Right lobe of liver (tissue), 6 donors: ENCODE measurements at regions not wholly inside any gene's neighbourhood (a gene's known extent, or its start where the extent isn't known, plus 50 kb on each side); places are given as distances from the start of the nearest gene placed in this dataset.

Experiments
- ATAC-seq, 4 donors: fragments of 200-7000 bp; cut with Tn5 transposase; one replicate each; pipeline ENCODE4 v1.9.1; 2020; ENCODE audit warnings: mild to moderate bottlenecking in 4 of 4, moderate library complexity in 4 of 4
- DNase-seq, 3 donors: peaks; one replicate each; pipeline ENCODE4 v3.0.0-alpha.2; 2020
- H3K27ac ChIP-seq, 3 donors: fragments of 200-600 bp; one replicate each; pipeline ENCODE4 v1.8.0; 2022
- H3K27me3 ChIP-seq, 2 donors: fragments of 200-600 bp; one replicate each; pipeline ENCODE4 v1.8.0; 2022
- H3K36me3 ChIP-seq, 4 donors: fragments of 200-600 bp; sonication (generic) in 1 of 4; one replicate each; pipeline versions ENCODE4 v1.5.1 to v1.8.0; 2017 to 2022; ENCODE audit warnings: control low read depth in 1 of 4
- H3K4me1 ChIP-seq, 4 donors: fragments of 200-600 bp; sonication (generic) in 1 of 4; one replicate each; pipeline versions ENCODE4 v1.5.1 to v1.8.0; 2017 to 2022; ENCODE audit warnings: control low read depth in 1 of 4
- H3K4me3 ChIP-seq, 3 donors: fragments of 200-600 bp; one replicate each; pipeline ENCODE4 v1.8.0; 2022
- H3K9me3 ChIP-seq, 4 donors: fragments of 200-600 bp; sonication (generic) in 1 of 4; one replicate each; pipeline versions ENCODE4 v1.5.1 to v1.8.0; 2017 to 2022; ENCODE audit warnings: control low read depth in 1 of 4
- POLR2A ChIP-seq: fragments of 450-650 bp; IDR thresholded peaks from one replicate; pipeline ENCODE4 v1.6.1; 2017; ENCODE audit warnings: antibody characterized with exemption, mild to moderate bottlenecking
- WGBS: methylation state at CpG from one replicate; pipeline ENCODE4 v1.1.6; 2018; ENCODE audit warnings: low coverage, low lambda C conversion rate; ENCODE audit not compliant: insufficient coverage; ENCODE audit errors: missing lambda C conversion rate; 5-methylcytosine and 5-hydroxymethylcytosine counted together
- intact Hi-C, 2 donors: fragments of 100-400 bp; cut with DNase I; formaldehyde crosslinking; loops; one replicate each; pipeline versions ENCODE4 v1.11.2 to v1.14.1; 2022
- TF ChIP-seq, protein P1 (sequence below), 4 donors: fragments of 200-600 bp in 3 of 4; fragments of 450-650 bp in 1 of 4; IDR thresholded peaks; one replicate each; pipeline versions ENCODE4 v1.5.1 to v1.8.0; 2016 to 2022; ENCODE audit warnings: antibody characterized with exemption in 4 of 4, mild to moderate bottlenecking in 2 of 4
- donor health status: DM: no; HTN: yes; CAD: no.
- donor health status: DM: no; HTN: no; CAD: no.
- donor health status: DM: no; HTN: no; CAD: no.
- donor health status: DM: no; HTN: yes; CAD: no.
- donor health status: DM: no; HTN: yes; CAD: no.

DNA sequence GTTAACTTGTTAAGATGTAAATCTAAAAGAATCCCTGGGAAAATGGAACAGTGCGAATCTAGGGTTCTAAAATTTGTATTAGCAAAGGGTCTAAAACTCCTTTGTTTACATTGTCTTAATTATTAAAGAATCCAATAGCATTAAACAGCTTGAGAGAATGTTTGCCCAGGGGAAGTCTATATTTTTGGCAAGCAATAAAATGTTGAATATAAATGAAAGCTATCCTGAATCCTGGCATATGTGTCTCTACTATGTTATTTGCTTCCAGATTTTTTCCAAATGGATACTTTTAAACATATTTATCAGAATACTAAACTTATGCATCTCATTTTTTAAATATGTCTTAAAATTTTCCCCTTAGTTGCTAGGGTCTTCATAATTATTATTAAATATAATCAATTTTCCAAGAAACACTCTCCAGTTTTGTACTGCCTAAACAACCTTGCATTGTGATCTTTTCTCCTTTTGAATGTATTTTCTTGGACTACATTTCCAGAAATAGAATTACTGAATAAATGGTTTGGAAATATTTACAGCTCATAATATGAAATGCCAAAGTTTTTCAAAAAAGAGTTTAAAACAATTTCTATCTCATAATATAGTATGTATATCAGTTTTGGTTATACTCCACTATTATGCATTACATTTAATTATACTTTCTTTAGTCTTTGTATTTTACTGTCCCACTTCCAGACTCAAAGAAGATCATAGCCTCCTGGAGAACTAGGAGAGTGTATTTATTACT lies 304.8 kb downstream of the USP25 start:
- TF ChIP-seq POLR2A: no peak
- TF ChIP-seq, protein P1, sequence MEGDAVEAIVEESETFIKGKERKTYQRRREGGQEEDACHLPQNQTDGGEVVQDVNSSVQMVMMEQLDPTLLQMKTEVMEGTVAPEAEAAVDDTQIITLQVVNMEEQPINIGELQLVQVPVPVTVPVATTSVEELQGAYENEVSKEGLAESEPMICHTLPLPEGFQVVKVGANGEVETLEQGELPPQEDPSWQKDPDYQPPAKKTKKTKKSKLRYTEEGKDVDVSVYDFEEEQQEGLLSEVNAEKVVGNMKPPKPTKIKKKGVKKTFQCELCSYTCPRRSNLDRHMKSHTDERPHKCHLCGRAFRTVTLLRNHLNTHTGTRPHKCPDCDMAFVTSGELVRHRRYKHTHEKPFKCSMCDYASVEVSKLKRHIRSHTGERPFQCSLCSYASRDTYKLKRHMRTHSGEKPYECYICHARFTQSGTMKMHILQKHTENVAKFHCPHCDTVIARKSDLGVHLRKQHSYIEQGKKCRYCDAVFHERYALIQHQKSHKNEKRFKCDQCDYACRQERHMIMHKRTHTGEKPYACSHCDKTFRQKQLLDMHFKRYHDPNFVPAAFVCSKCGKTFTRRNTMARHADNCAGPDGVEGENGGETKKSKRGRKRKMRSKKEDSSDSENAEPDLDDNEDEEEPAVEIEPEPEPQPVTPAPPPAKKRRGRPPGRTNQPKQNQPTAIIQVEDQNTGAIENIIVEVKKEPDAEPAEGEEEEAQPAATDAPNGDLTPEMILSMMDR (IDR thresholded peaks at IDR 0.05): no peak
- no peaks in the 10 kb centered on the region for H3K36me3 ChIP-seq
- no peak overlapping the region for H3K4me3 ChIP-seq
- no peak for ATAC-seq
- no peaks in the 10 kb centered on the region for H3K27me3 ChIP-seq
- H3K27ac ChIP-seq: no peak overlapping the region
- no peaks in the 10 kb centered on the region for H3K4me1 ChIP-seq
- no peak for DNase-seq
- intact Hi-C loops: no loop called here
- 50% methylated on average over 1 of the region's 1 CpG for WGBS
- no peaks in the 10 kb centered on the region for H3K9me3 ChIP-seq

DNA sequence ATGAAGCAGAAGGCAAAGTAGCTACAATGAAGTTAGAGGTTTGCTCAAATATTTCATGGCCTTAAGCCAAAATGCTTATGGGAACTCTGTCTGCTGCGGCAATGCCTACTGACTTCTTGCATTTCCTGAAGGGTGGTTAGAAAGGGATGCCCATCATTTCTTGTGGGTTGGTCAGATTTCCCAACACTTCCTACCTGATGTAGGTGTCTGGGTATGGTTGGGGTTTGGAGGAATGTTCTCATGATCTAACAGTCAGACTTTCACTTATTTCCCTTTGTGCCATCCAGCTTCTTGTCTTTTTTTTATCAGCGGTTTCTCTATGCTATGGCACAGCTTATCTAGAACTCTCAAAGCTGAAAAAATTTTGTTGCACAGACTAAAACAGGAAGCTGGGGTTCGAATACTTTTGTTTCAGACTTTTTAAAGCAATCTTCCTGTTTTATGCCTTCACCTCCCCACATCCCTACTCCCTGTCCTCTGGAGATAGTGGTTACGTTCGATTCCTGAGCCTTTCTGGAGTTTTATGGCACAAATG lies 307.7 kb downstream of the USP25 start:
- Histone ChIP-seq H3K36me3 (no peaks in the 10 kb centered on the region), H3K4me3 (no peak overlapping the region), H3K27ac (no peak overlapping the region), H3K27me3 (no peaks in the 10 kb centered on the region), H3K9me3 (no peaks in the 10 kb centered on the region), H3K4me1 (no peaks in the 10 kb centered on the region)
- no peak for TF ChIP-seq POLR2A
- TF ChIP-seq, protein P1 (IDR thresholded peaks at IDR 0.05): no peak
- ATAC-seq (no peak), DNase-seq (no peak)
- intact Hi-C loops: no loop called here
- WGBS: 36% methylated on average over 5 of the region's 5 CpGs

DNA sequence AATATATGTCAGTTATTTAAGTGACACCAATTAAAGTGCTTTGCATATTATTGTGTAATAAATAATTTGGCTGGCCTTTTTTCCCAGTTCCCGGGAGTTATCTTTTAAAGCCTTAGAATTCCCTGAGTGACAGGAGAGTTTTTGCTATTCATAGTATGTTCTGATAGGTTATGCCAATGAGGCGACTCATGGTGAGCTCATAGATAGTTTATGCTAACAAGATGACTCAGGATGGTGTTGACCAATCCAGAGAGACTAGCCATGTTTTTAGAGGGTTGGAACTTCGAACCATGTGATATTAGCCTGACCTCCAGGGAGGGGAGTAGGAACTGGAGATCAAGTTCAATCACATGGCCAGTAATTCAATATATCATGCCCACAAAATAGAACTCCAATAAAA lies 310.8 kb downstream of the USP25 start:
- Histone ChIP-seq H3K27ac (no peak overlapping the region), H3K9me3 (no peaks in the 10 kb centered on the region), H3K27me3 (no peaks in the 10 kb centered on the region), H3K4me3 (no peak overlapping the region), H3K4me1 (no peaks in the 10 kb centered on the region), H3K36me3 (no peaks in the 10 kb centered on the region)
- intact Hi-C loops: no loop called here
- DNase-seq: no peak
- TF ChIP-seq, protein P1 (IDR thresholded peaks at IDR 0.05): no peak
- no peak for TF ChIP-seq POLR2A
- WGBS: 73% methylated on average over 3 of the region's 3 CpGs
- no peak for ATAC-seq

DNA sequence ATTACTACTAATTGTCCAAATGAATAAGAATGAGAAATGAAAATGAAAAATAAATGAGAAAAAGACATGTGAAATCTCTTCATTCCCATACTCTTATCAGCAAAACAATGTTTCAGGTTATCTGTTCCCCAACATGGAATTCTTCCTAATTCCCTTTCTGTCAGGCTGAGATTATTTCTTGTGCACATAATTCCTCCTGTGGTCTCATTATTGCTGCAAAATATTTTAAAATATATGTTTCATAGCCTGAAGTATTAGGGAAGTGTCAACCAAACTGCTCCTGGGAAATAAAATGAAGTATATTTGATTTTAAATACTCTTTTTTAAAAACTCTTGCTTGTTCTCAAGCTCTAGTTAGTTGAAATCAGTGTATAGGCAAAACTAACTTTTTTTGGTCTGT lies 314.9 kb downstream of the USP25 start:
- Histone ChIP-seq H3K36me3 (no peaks in the 10 kb centered on the region), H3K27ac (no peak overlapping the region), H3K4me1 (no peaks in the 10 kb centered on the region), H3K9me3 (no peaks in the 10 kb centered on the region), H3K4me3 (no peak overlapping the region), H3K27me3 (no peaks in the 10 kb centered on the region)
- TF ChIP-seq POLR2A: no peak
- TF ChIP-seq, protein P1 (IDR thresholded peaks at IDR 0.05): no peak
- DNase-seq: no peak
- intact Hi-C loops: no loop called here
- no peak for ATAC-seq
